GM19240 (cell line): ENCODE measurements at regions not wholly inside any gene's neighbourhood (a gene's known extent, or its start where the extent isn't known, plus 50 kb on each side); places are given as distances from the start of the nearest gene placed in this dataset.
"Not testable (repeated sequence)": the region's sequence is repeated elsewhere in the genome, so short reads cannot be mapped to it uniquely, and the experiment has no call there.

ENCODE experiments used
- DNase-seq: peaks from one replicate; pipeline ENCODE4 v3.0.0; 2011; ENCODE audit warnings: low spot score; ENCODE audit not compliant: insufficient read length

GRCh38 chr4:18213576-18214198 lies 192.1 kb upstream of the LCORL start:
- no peak for DNase-seq

DNA sequence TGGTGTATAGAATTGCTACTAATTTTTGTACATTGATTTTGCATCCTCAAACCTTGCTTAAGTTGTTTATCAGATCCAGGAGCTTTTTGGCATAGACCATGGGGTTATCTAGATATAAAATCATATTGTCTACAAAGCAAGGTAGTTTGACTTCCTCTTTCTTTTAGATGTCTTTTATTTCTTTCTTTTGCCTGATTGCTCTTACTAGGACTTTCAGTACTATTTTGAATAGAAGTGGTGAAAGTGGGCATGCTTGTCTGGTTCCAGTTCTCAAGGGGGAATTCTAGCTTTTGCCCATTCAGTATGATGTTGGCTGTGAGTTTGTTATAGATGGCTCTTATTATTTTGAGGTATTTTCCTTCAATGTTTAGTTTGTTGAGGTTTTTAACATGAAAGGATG lies 187.9 kb upstream of the LCORL start:
- no peak for DNase-seq

GRCh38 chr4:18203966-18204365 lies 182.4 kb upstream of the LCORL start:
- DNase-seq = no peak

GRCh38 chr4:18202486-18202885 lies 180.9 kb upstream of the LCORL start:
- DNase-seq = no peak

GRCh38 chr4:18201885-18202284 lies 180.3 kb upstream of the LCORL start:
- DNase-seq = no peak

DNA sequence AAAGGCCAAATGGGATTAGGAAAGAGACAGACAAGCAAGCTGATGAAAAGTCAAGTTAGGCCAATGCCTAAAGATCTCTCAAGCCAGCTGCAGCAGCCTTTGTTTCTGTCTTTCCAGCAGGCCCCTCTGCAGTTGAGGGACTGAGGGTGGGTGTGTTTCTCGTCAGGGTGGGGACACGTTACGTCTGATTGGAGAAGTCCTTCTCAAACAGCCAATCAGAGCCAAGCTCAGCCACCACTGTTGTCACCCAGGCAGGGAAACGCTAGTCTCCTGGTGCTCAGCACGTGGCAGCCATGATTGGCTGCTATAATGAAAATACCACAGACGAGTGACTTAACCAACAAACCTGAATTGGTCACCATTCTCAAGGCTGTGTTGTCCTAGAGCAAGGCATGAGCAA lies 177.1 kb upstream of the LCORL start:
- DNase-seq = no peak

- DNase-seq = no peak
Observed at GRCh38 chr4:18197467-18197866, 175.9 kb upstream of the LCORL start.

- no peak for DNase-seq
Observed at GRCh38 chr4:18194278-18194677, 172.7 kb upstream of the LCORL start.

DNA sequence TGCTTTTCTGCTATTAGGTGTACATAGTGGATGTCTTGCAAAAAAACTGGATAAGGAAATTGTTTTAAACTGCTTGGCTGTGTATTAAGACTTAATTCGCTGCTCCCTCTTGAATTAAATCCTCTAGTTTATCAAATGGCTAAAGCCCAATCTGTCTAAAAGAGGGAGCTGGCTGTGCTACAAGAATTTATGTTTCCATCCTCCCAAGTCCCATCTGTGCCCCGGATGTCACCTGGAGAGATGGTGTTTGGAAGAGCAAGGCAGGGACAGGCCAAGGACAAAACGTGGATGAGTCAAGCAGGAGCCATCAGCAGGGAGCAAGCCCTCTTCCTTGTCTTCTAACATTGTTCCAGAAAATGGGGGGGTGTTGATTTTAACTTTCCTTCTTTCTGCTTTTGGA lies 171.3 kb upstream of the LCORL start:
- DNase-seq = no peak

GRCh38 chr4:18185491-18185890 lies 163.9 kb upstream of the LCORL start:
- no peak for DNase-seq

DNA sequence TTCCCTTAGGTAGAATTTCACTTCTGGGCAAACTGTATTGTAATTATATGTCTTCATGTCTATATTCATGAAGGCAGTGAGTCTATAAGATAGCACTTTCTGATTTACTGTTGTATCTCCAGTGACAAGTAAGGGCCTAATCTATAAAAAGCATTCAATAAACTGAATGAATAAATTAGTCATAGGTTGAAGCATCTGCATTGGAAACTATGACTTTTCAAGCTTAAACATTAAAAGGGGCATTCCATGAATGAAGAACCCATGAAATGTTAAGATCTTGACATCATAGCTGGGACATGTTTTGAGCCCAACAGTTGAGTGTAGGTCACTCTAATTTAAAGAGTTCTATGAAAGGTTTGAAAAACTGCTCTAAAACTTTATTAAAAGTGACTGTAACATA lies 159.3 kb upstream of the LCORL start:
- DNase-seq = no peak

GRCh38 chr4:18180122-18180521 lies 158.6 kb upstream of the LCORL start:
- no peak for DNase-seq

- DNase-seq = no peak
Observed at GRCh38 chr4:18171896-18172295, 150.3 kb upstream of the LCORL start.

GRCh38 chr4:18167831-18168230 lies 146.3 kb upstream of the LCORL start:
- no peak for DNase-seq

DNA sequence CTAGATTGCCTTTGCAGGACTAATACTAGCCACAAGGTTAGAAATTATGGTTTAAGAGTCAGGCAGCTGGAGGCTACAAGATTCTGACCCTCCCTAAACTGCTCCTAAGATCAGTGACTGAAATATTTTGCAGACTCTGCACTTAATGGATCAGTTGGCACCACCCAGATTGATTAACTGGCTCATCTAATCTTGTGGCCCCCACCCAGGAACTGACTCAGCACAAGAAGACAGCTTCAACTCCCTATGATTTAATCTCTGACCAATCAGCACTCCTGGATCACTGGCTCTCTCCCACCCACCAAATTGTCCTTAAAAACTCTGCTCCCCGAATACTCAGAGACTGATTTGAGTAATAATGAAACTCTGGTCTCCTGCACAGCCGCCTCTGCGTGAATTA lies 145.4 kb upstream of the LCORL start:
- no peak for DNase-seq

GRCh38 chr4:18162453-18162852 lies 140.9 kb upstream of the LCORL start:
- no peak for DNase-seq

GRCh38 chr4:18159117-18159912 lies 137.8 kb upstream of the LCORL start:
- DNase-seq = not testable (repeated sequence)

GRCh38 chr4:18155067-18156041 lies 133.8 kb upstream of the LCORL start:
- DNase-seq = no peak

DNA sequence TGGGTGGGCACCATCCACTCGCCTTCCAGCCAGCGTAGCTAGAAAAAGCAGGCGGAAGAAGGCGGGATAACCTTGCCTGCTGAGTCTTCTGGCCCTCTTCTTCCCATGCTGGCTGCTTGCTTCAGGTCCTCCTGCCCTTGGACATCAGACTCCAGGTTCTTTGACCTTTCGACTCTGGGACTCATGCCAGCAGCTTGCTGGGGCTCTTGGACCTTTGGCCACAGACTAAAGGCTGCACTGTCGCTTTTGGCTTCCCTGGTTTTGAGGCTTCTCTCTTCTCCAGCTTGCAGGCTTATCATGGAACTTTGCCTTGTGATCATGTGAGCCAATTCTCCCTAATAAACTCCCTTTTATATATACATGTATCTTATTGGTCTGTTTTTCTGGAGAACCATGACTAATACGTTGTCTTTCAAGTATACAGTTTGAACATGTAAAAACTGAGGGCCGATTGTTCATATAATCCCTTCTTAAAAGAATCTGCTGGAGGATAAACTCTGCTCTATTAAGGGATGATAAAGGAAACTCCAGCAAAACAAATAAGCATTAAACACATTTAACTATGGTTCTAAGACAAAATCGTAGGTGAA lies 116.6 kb upstream of the LCORL start:
- no peak for DNase-seq

DNA sequence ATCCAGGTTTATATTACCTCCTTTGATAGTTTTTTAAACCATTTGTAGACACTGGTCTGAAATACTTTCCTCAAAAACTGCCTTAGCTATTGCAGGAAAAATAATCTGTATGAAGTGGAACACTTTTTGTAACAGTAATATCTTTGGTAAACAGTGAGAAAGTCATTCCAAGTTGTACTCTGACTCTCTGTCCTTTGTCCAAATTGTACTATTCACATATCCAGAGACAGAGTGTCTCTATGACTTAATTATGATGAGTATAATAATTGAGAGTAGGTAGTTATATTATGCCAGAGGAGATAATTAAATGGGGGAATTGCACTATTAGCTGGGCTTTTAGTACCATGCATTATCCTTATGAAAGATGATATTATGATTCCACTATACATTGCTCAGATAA lies 112.6 kb upstream of the LCORL start:
- DNase-seq = no peak

DNA sequence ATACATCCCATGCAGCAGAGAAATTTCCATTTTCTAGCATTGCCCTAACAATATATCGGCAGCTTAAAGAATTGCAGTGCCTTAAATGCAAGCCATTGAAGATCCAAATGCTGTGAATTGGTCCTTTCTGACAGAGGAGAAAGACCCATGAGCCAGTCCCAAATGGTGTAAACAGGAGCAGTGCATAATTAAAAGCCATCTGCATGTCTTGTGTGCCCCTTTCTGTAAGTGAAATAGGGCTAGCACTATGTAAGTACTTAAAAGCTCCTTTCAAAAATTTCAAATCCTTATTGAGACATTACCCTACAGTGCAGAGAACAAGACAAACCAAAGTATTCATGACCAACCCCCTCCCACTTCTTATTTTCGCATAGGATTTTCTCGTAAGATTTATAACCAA lies 108.7 kb upstream of the LCORL start:
- DNase-seq = no peak

DNA sequence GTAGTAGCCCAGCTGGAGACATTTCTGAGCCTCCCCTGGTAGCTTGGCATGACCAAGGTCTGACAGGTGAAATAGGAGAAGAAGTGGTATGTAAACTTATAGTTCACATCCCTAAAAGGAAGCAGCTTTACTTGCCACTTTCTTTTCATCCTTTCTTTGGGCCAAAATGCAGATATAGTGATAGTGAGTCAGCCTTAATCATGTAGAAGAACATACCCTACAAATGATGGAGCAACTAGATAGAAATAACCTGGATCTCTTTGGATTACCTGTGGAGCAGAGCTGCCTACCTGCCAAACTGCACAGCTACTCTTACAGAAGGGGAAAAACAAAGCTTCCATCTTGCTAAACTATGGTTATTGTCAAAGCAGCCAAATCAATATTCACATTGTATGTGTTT lies 106.7 kb upstream of the LCORL start:
- no peak for DNase-seq
